ENCODE measurements at regions not wholly inside any gene's neighbourhood (a gene's known extent, or its start where the extent isn't known, plus 50 kb on each side); places are given as distances from the start of the nearest gene placed in this dataset.

- Histone ChIP-seq H3K9me3 (ENCODE audit: control insufficient read depth, insufficient read depth, low read length) (no peaks in the 10 kb centered on the region), H3K36me3 (ENCODE audit: control insufficient read depth, insufficient read depth, low read length) (no peaks in the 10 kb centered on the region), H3K27me3 (ENCODE audit: control insufficient read depth, insufficient read depth, low read length) (no peaks in the 10 kb centered on the region), H3K9ac (ENCODE audit: low read depth, low read length) (no peak overlapping the region), H3K4me3 (ENCODE audit: low read depth, low read length) (no peak overlapping the region), H3K27ac (ENCODE audit: low read depth, low read length) (no peak overlapping the region), H3K4me1 (ENCODE audit: control insufficient read depth, insufficient read depth, low read length) (no peaks in the 10 kb centered on the region)
These were observed 92.1 kb upstream of the GPR149 start for GRCh38 chr3:154522036-154522602.

- no peaks in the 10 kb centered on the region for H3K36me3 ChIP-seq (ENCODE audit: control insufficient read depth, insufficient read depth, low read length)
- H3K27ac ChIP-seq (ENCODE audit: low read depth, low read length): no peak overlapping the region
- no peaks in the 10 kb centered on the region for H3K27me3 ChIP-seq (ENCODE audit: control insufficient read depth, insufficient read depth, low read length)
- H3K4me3 ChIP-seq (ENCODE audit: low read depth, low read length): no peak overlapping the region
- H3K4me1 ChIP-seq (ENCODE audit: control insufficient read depth, insufficient read depth, low read length): no peaks in the 10 kb centered on the region
- H3K9me3 ChIP-seq (ENCODE audit: control insufficient read depth, insufficient read depth, low read length): no peaks in the 10 kb centered on the region
- H3K9ac ChIP-seq (ENCODE audit: low read depth, low read length): no peak overlapping the region
These were observed 87.4 kb upstream of the GPR149 start for GRCh38 chr3:154517404-154517803.

GRCh38 chr3:154515921-154516320 is 85.9 kb upstream of the GPR149 start:
- Histone ChIP-seq H3K9ac (ENCODE audit: low read depth, low read length) (no peak overlapping the region), H3K36me3 (ENCODE audit: control insufficient read depth, insufficient read depth, low read length) (no peaks in the 10 kb centered on the region), H3K27me3 (ENCODE audit: control insufficient read depth, insufficient read depth, low read length) (no peaks in the 10 kb centered on the region), H3K27ac (ENCODE audit: low read depth, low read length) (no peak overlapping the region), H3K4me1 (ENCODE audit: control insufficient read depth, insufficient read depth, low read length) (no peaks in the 10 kb centered on the region), H3K4me3 (ENCODE audit: low read depth, low read length) (no peak overlapping the region), H3K9me3 (ENCODE audit: control insufficient read depth, insufficient read depth, low read length) (no peaks in the 10 kb centered on the region)

- H3K9me3 ChIP-seq (ENCODE audit: control insufficient read depth, insufficient read depth, low read length): no peaks in the 10 kb centered on the region
- no peaks in the 10 kb centered on the region for H3K27me3 ChIP-seq (ENCODE audit: control insufficient read depth, insufficient read depth, low read length)
- no peaks in the 10 kb centered on the region for H3K36me3 ChIP-seq (ENCODE audit: control insufficient read depth, insufficient read depth, low read length)
- H3K4me1 ChIP-seq (ENCODE audit: control insufficient read depth, insufficient read depth, low read length): no peaks in the 10 kb centered on the region
- no peak overlapping the region for H3K4me3 ChIP-seq (ENCODE audit: low read depth, low read length)
- H3K27ac ChIP-seq (ENCODE audit: low read depth, low read length): no peak overlapping the region
- no peak overlapping the region for H3K9ac ChIP-seq (ENCODE audit: low read depth, low read length)
These were observed 80.8 kb upstream of the GPR149 start for GRCh38 chr3:154510780-154511179.

- no peak overlapping the region for H3K9ac ChIP-seq (ENCODE audit: low read depth, low read length)
- no peaks in the 10 kb centered on the region for H3K9me3 ChIP-seq (ENCODE audit: control insufficient read depth, insufficient read depth, low read length)
- no peaks in the 10 kb centered on the region for H3K36me3 ChIP-seq (ENCODE audit: control insufficient read depth, insufficient read depth, low read length)
- H3K27ac ChIP-seq (ENCODE audit: low read depth, low read length): no peak overlapping the region
- H3K4me3 ChIP-seq (ENCODE audit: low read depth, low read length): no peak overlapping the region
- H3K4me1 ChIP-seq (ENCODE audit: control insufficient read depth, insufficient read depth, low read length): no peaks in the 10 kb centered on the region
- H3K27me3 ChIP-seq (ENCODE audit: control insufficient read depth, insufficient read depth, low read length): no peaks in the 10 kb centered on the region
These were observed 77.7 kb upstream of the GPR149 start for GRCh38 chr3:154507727-154508126.

- Histone ChIP-seq H3K9ac (ENCODE audit: low read depth, low read length) (no peak overlapping the region), H3K4me1 (ENCODE audit: control insufficient read depth, insufficient read depth, low read length) (no peaks in the 10 kb centered on the region), H3K36me3 (ENCODE audit: control insufficient read depth, insufficient read depth, low read length) (no peaks in the 10 kb centered on the region), H3K9me3 (ENCODE audit: control insufficient read depth, insufficient read depth, low read length) (no peaks in the 10 kb centered on the region), H3K27ac (ENCODE audit: low read depth, low read length) (no peak overlapping the region), H3K4me3 (ENCODE audit: low read depth, low read length) (no peak overlapping the region), H3K27me3 (ENCODE audit: control insufficient read depth, insufficient read depth, low read length) (no peaks in the 10 kb centered on the region)
These were observed 67.0 kb upstream of the GPR149 start for GRCh38 chr3:154496978-154497377.

GRCh38 chr3:154496540-154496939 is 66.5 kb upstream of the GPR149 start:
- H3K36me3 ChIP-seq (ENCODE audit: control insufficient read depth, insufficient read depth, low read length): no peaks in the 10 kb centered on the region
- H3K9me3 ChIP-seq (ENCODE audit: control insufficient read depth, insufficient read depth, low read length): no peaks in the 10 kb centered on the region

GRCh38 chr3:154486949-154487348 is 57.0 kb upstream of the GPR149 start:
- Histone ChIP-seq H3K27ac (ENCODE audit: low read depth, low read length) (peak overlapping the region; percentile 42), H3K36me3 (ENCODE audit: control insufficient read depth, insufficient read depth, low read length) (no peaks in the 10 kb centered on the region), H3K27me3 (ENCODE audit: control insufficient read depth, insufficient read depth, low read length) (no peaks in the 10 kb centered on the region), H3K9ac (ENCODE audit: low read depth, low read length) (no peak overlapping the region), H3K9me3 (ENCODE audit: control insufficient read depth, insufficient read depth, low read length) (no peaks in the 10 kb centered on the region), H3K4me1 (ENCODE audit: control insufficient read depth, insufficient read depth, low read length) (peaks cover 6% of the 10 kb centered on the region; the same call in 1 of the 2 replicates), H3K4me3 (ENCODE audit: low read depth, low read length) (no peak overlapping the region)

More at GRCh38 chr3:154496540-154496939, 66.5 kb upstream of the GPR149 start:
- H3K9ac ChIP-seq (ENCODE audit: low read depth, low read length): no peak overlapping the region
- no peak overlapping the region for H3K4me3 ChIP-seq (ENCODE audit: low read depth, low read length)
- no peak overlapping the region for H3K27ac ChIP-seq (ENCODE audit: low read depth, low read length)
- no peaks in the 10 kb centered on the region for H3K4me1 ChIP-seq (ENCODE audit: control insufficient read depth, insufficient read depth, low read length)
- no peaks in the 10 kb centered on the region for H3K27me3 ChIP-seq (ENCODE audit: control insufficient read depth, insufficient read depth, low read length)

- Histone ChIP-seq H3K4me1 (ENCODE audit: control insufficient read depth, insufficient read depth, low read length) (peaks cover 6% of the 10 kb centered on the region; the same call in 1 of the 2 replicates), H3K27ac (ENCODE audit: low read depth, low read length) (no peak overlapping the region), H3K27me3 (ENCODE audit: control insufficient read depth, insufficient read depth, low read length) (no peaks in the 10 kb centered on the region)
These were observed 52.5 kb upstream of the GPR149 start for GRCh38 chr3:154482507-154482906.

GRCh38 chr3:154480033-154480432 is 50.0 kb upstream of the GPR149 start:
- H3K9me3 ChIP-seq (ENCODE audit: control insufficient read depth, insufficient read depth, low read length): no peaks in the 10 kb centered on the region
- H3K27ac ChIP-seq (ENCODE audit: low read depth, low read length): no peak overlapping the region
- H3K27me3 ChIP-seq (ENCODE audit: control insufficient read depth, insufficient read depth, low read length): no peaks in the 10 kb centered on the region
- H3K4me3 ChIP-seq (ENCODE audit: low read depth, low read length): no peak overlapping the region
- no peaks in the 10 kb centered on the region for H3K36me3 ChIP-seq (ENCODE audit: control insufficient read depth, insufficient read depth, low read length)
- no peaks in the 10 kb centered on the region for H3K4me1 ChIP-seq (ENCODE audit: control insufficient read depth, insufficient read depth, low read length)
- no peak overlapping the region for H3K9ac ChIP-seq (ENCODE audit: low read depth, low read length)

More at GRCh38 chr3:154482507-154482906, 52.5 kb upstream of the GPR149 start:
- Histone ChIP-seq H3K36me3 (ENCODE audit: control insufficient read depth, insufficient read depth, low read length) (no peaks in the 10 kb centered on the region), H3K4me3 (ENCODE audit: low read depth, low read length) (no peak overlapping the region), H3K9ac (ENCODE audit: low read depth, low read length) (no peak overlapping the region), H3K9me3 (ENCODE audit: control insufficient read depth, insufficient read depth, low read length) (no peaks in the 10 kb centered on the region)
